GM20000 (cell line): ENCODE measurements at regions not wholly inside any gene's neighbourhood (a gene's known extent, or its start where the extent isn't known, plus 50 kb on each side); places are given as distances from the start of the nearest gene placed in this dataset.

Experiments
- DNase-seq: peaks from one replicate; pipeline ENCODE4 v3.0.0; 2012; ENCODE audit warnings: low spot score
- CTCF ChIP-seq: IDR thresholded peaks from 2 replicates; pipeline ENCODE4 v1.5.1; 2012; ENCODE audit warnings: mild to moderate bottlenecking, control low read depth; ENCODE audit errors: extremely low read depth, missing control alignments

- TF ChIP-seq CTCF: no peak
- no peak for DNase-seq
These were observed 1351.6 kb downstream of the AMY1C start for GRCh38 chr1:105101261-105101660.

GRCh38 chr1:105102371-105102770, 1352.7 kb downstream of the AMY1C start:
- DNase-seq: no peak
- no peak for TF ChIP-seq CTCF

GRCh38 chr1:105122041-105122440, 1372.3 kb downstream of the AMY1C start:
- DNase-seq: no peak
- no peak for TF ChIP-seq CTCF

- TF ChIP-seq CTCF: peak; percentile 5
- peak; percentile 7 for DNase-seq
These were observed 1388.1 kb downstream of the AMY1C start for GRCh38 chr1:105137543-105138457.

GRCh38 chr1:105138458-105138893, 1388.8 kb downstream of the AMY1C start:
- TF ChIP-seq CTCF: no peak
- DNase-seq: no peak

- TF ChIP-seq CTCF: no peak
- no peak for DNase-seq
These were observed 1423.1 kb downstream of the AMY1C start for GRCh38 chr1:105172788-105173187.

GRCh38 chr1:105180789-105181188, 1431.1 kb downstream of the AMY1C start:
- no peak for DNase-seq
- TF ChIP-seq CTCF: no peak
